HG03457 (cell line): ENCODE measurements at regions not wholly inside any gene's neighbourhood (a gene's known extent, or its start where the extent isn't known, plus 50 kb on each side); places are given as distances from the start of the nearest gene placed in this dataset.
"Not testable (repeated sequence)": the region's sequence is repeated elsewhere in the genome, so short reads cannot be mapped to it uniquely, and the experiment has no call there.

Experiments
- ATAC-seq: cut with Tn5 transposase; IDR thresholded peaks from one replicate; pipeline ENCODE4 v1.9.1; 2021; ENCODE audit warnings: moderate number of reproducible peaks; ENCODE audit not compliant: unreplicated experiment

DNA sequence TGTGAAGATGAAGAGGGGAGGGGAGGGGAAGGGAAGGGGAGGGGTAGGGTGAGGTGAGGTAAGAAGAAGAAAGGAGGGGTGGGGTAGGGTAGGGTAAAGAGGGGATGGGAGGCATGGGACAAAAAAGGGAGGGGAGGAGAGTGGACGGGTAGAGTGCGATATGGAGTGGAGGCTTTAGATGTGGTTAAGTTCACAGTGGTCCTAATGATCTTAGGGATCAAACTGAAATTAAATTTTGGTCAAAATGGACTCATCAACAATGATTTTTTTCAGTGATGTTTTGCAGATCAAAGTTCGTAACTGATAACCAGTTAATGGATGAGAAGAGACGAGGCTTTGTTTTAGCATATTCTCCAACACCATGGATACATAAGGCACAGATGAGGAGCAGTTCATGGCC, 513.9 kb upstream of the ACVR2A start:
- ATAC-seq, result no peak

DNA sequence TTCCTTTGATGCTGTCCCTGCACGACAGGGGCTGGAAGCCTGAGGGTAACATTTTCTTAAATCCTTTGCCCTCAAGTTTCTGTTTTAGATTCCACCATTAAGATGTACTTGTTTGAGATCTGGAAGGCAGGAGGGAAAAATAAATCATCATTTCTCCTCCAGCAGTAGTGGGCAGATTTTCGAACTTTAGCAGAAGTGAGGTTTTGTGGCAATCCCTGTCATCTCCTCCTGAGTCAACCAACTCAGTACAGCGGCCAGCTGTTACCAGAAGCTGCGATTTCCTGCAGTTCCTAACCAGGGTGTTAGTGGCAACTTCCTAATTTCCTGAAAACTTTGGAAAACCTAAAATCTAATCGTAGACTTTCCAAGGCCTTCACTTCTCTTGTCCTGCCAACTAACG, 517.2 kb upstream of the ACVR2A start:
- no peak for ATAC-seq

DNA sequence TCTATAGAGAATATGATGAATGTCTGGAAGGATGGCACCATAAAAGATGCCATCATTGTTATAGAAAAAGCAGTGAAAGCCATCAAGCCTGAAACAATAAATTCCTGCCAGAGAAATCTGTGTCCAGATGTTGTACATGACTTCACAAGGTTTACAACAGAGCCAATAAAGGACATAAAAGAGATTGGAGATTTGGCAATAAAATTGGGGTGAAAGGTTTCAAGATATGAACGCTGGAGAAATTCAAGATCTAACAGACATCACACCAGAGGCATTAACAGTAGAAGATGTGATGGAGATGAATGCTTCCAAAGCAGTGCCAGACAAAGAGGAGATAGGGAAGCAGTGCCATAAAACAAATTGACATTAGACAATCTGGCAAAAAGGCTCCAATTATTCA, 518.8 kb upstream of the ACVR2A start:
- no peak for ATAC-seq

DNA sequence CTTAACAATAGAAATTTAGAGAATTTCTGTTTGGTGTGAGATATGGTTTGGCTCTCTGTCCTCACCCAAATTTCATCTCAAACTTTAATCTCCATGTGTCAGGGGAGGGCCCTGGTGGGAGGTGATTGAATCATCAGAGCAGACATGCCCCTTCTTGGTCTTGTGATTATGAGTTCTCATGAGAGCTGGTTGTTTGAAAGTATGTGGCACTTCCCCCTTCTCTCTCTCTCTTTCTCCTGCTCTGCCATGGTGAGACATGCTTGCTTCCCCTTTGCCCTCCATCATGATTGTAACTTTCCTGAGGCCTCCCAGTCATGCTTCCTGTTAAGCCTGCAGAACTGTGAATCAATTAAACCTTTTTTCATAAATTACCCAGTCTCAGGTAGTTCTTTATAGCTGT, 524.7 kb upstream of the ACVR2A start:
- no peak for ATAC-seq

DNA sequence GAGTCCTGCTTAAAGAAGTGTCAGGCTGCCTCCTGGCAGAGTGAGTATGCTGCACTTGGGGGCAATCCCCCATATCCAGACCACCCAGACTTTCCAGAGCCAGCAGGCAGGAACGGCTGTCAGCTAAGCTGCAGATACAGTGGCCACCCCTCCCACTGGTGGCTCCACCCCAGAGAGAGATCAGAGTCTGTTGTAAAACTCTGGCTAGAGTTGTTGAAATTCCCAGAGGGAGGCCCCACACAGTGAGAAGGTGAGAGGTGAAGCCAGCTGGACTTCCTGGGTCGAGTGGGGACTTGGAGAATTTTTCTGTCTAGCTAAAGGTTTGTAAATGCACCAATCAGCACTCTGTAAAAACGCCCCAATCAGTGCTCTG, 533.8 kb upstream of the ACVR2A start:
- ATAC-seq, result no peak

DNA sequence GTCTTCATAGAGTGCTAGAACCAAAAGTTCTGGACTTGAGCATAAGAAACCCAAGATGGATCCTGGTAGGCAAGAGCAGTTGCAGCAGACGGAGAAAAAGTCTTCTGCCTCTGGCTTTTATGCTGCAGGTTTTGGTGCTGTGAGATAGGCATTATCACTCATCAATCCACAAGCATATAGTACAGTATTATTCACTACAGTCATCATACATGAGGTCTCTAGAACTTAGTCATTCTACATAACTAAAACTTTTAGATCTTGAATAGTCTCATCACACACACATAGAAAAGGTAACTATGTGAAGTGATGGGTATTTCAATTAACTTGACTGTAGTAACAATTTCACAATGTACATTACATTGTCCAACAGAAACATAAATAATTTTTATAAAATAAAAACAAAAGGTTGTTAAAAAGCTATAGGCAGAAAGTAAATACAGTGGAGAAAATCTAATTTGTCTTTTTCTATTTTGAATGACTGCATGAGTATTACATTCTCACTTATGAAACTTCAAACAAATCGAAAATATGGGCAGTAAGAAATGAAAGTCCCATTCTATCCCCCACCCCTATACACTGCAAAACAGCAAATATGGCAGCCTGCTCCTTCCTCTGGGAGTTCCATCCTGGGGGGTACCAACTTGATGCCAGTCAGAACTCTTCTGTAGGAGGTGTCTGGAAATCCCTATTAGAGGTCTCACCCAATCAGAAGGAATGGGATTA, 534.3 kb upstream of the ACVR2A start:
- ATAC-seq, result no peak

DNA sequence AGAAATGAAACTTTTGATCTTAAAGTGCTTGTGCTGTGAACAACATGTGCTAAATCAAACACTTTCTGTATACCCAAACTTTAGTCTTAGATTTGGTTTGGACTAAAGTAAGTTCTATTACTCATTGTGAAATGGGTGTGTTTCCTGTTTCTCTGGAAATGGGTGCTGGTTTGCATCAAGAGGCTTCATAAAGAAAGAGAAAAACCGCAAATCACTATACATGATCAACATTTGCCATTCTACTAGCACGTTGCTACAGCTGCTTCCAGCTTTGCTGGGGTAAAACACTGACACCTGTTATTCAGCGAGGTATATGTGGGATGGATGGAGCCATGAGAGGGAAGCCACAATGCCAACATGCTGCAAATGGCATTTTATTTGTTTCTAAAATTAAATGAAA, 547.0 kb upstream of the ACVR2A start:
- peak; percentile 94 for ATAC-seq

DNA sequence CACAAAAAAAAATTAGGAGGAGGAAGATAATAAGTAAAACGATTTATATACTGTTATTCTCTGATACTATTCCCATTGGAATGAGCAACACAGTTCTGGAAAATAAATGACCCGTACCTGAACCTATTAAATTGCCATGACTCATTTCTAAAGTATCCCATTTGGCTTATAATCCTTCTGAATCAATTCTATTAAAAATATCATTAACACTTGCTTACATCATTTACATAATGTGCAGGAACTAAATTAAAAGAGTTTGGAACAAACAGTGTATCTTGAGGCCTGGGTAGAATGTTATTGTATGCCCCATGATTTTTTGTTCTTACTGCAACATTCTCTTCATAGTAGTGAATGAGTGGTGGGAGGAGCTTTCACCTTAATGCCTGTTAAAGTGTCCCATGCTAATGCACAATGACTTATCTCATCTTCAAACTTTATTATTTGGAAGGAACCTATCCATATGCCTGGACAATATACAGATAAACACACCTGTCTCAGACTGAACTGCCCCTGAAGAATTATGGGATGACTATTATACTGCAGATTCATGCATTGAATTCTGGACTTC, 549.9 kb upstream of the ACVR2A start:
- no peak for ATAC-seq

DNA sequence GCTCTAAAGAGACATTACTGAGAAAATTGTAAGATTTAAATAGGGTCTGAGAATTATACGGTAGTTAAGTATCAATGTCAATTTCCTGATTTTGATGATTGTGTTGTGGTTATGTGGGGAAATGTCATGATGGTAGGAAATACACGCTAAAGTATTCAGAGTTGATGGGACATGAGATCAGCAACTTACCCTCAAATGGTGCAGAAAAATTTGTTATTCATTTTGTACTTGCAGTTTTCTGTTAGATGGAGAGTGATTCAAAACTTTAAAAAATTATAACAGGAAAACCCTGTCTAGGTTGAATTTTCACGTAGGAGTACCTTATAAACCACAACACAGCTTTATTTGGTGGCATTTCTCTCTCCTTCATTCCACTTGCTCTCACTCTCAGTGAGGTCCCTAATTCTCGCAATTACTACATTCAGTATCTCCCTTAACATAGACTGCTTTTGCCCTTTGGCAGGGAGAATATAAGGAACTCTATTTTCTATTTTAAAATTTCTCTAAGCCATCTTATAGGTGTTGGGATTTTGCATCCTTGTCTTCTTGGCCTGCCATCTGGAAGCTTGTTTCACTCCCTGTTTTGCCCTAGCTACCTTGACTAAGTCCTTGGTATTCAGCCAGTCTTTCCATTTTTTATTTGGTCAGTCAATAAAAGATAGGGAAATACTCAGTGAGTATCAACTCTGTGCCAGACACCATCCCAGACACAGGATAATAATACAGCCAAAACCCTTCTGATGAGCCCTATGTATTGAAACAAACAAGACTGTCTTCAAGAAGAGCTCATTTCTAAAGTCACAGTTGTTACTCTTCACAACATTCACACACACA, 550.6 kb upstream of the ACVR2A start:
- ATAC-seq, result no peak

DNA sequence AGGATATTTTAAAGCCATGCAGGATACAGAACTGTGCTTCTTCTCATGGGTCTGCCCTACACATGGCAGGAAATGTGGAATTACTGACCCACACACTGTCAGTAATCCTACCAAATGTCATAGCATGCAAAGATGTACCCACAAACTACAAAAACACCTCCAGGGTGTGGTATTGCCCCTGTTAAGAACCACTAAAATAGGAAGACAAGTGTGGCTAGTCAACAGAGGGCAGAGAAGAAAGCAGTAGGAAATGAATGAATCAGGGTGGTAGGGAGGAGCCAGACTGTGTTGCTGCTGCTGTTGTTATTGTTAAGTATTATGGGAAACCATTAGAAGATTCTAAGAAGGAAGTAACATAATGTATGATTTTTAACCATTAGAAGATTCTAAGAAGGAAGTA, 556.7 kb upstream of the ACVR2A start:
- no peak for ATAC-seq

DNA sequence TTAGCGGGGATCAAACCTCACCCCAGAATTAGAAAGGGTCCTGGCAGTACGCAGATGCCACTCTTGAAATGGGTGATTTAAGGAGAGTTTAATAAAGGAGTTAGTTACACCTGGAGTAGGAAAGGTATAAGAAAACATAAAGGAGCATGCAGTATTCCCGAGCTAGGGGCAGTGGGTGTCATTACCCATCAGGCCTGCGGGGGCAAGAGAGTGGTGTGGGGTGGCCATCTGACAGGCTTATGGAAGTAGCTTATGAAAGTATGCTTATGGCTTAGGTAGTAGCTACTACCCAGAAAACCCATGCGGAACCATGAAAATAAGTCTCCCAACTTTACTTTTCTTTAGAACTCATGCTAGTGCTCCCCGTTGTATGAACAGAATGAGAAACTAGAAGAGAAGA, 568.9 kb upstream of the ACVR2A start:
- no peak for ATAC-seq

DNA sequence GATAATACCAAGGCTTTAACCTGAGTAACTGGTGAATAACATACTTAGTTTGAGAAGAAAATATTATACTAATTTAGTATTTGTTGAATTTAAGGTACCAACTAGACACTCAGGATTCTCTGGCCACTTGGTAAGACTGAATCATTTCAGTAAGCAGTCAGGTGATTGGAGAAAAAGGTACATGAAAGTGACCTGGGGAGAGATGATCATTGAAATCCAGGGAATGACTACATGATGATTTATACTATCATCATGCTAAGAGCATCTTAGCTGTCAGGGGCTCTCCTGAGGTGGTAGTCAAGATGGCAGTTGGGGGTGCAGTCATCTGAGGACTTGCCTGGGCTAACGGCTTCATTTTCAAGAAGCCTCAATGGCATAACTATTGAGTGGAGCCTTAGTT, 571.2 kb upstream of the ACVR2A start:
- ATAC-seq, result no peak

DNA sequence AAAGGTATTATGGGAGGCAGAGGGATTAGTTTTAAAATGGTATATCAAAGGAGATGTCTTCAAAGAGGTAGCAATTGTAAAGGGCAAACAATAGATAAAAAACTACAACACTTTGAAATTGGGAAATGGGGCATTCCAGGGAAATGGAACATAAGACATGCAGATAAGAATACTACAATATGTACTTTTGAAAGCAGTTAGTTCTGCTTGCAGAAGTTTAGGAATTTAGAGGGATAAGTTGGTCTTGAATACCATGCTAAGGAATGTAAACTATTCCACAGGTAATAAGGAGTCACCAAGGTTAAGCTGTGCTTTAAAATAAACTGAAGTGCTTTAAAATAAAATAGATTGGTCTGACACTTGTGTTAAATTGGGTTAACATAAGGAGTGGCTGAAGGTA, 571.7 kb upstream of the ACVR2A start:
- no peak for ATAC-seq

DNA sequence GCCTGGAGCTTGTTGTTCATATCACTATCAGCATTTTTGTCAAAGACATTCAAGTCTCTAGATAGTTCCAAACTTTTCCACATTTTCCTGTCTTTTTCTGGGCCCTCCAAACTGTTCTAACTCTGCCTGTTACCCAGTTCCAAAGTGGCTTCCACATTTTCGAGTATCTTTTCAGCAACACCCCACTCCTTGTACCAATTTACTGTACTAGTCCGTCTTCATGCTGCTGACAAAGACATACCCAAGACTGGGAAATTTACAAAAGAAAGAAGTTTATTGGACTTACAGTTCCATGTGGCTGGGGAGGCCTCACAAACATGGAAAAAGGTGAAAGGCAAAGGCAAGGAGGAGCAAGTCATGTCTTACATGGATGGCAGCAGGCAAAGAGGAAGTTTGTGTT, 575.2 kb upstream of the ACVR2A start:
- not testable (repeated sequence) for ATAC-seq

DNA sequence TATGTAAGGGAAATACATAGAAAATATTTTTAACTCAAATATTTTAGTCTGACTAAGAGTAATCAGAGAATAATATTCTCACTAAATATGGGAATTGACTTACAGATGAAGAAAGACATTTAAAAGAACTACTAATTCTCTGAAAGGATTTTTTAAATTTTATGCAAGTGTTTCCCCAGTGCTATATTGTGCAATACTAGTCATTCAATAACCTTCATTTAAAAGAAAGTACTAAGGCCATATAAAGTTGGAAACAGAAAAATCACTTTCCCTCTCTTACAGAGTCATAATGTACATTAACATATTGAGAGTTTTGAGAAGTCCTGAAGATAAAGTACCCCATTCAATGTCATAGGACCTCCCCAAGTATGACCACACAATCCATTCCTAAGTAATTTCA, 584.6 kb upstream of the ACVR2A start:
- no peak for ATAC-seq

DNA sequence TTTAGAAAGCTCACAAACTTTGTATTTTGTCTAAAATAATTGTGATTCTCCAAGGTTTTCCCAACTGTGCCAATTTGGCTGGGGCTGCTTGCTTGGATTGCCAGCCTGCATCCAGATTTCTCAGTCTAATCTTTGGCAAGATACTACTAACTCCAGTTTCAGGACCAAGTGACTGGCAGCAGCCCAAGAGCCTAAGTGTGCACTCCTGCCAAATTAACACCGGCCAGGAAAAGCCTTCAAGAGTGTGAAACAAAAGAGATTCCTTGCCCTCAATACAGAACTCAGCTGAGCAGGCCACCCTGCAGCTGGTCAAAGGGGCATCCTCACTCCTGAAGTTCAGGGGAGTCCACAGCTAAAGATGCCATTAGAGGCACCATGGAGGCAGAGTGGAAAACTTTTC, 589.0 kb upstream of the ACVR2A start:
- no peak for ATAC-seq

DNA sequence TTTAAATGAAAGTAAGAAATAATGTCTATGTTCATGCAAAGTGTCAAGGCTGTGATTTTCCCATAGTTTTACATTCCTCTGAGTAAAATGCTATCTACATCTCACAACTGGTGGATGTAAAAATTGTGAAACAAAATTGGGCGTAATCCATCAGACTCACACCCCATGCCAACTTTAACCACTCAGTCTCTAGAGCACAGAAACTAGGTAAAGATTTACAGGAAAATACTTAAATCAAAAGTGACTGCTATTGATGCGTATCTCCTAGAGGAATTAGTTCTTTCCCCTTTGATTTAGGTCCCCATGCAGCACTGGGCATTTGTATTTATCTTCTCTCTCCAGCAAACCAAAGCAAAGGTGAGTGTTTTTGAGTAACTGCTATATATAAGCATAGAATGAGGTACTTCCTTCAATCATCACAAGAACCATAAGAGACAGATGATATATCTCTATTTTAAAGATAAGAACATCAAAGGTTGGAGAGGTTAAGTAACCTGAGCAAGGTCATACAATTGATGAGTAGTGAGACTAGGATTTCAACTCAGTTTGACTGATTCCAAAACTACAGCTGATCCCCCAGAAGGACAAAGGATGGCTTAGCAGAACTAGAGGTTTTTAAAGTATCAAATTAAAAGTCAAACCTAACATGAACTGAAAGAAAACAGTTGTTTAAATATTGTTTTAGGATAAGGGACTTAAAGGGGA, 594.0 kb upstream of the ACVR2A start:
- ATAC-seq, result peak; percentile 79

DNA sequence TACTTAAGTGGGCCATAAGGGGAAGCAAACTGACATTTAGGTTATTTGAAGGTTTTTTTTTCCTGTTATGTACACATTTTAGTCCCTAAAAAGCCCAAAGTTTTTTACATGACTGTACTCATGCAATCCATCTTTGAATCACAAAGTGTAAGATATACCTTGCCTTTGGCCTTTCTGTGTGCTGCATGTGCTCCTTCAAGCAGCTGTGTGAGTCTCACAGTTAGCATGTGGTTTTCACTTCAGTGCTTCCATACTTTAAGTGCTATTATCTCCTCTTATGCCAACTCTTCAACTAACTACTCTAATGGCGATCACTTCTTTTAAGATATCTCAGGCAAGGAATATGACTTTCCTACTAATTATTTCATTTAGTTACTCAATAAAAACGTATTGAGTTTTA, 597.1 kb upstream of the ACVR2A start:
- ATAC-seq, result no peak

DNA sequence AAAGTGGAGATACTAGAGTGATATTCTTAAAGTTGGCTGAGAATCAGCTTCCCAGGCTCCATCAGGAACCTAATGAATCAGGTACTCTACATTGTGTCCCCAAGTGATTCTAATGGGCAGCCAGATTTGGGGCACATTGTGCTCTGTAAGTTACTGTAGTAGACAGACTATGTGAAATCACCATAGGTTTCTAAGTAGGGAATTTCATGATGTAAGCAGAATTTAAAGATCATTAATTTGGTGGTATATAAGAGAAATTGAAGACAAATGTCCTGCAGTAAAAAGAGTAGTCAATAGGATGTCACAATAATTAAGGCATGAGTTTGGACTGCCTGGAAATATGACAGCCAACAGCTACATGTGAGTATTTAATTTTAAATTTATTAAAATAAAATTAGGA, 602.4 kb upstream of the ACVR2A start:
- ATAC-seq, result no peak

DNA sequence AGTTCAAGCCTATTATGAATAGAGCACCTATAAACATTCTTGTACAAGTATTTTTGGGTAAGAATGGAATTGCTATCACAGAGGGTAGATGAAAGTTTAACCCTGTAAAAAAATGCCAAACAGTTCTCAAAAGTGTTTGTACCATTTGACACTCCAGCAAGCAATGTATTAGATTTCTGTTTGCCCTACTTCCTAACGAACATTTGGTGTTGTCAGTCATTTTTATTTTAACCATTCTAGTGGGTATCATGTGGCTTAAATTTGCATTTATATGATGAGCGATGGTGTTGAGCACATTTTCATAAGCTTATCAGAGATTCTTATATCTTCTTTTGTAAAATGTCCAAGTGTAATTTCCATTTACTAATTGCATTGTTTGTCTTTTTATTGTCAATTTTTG, 608.2 kb upstream of the ACVR2A start:
- no peak for ATAC-seq

DNA sequence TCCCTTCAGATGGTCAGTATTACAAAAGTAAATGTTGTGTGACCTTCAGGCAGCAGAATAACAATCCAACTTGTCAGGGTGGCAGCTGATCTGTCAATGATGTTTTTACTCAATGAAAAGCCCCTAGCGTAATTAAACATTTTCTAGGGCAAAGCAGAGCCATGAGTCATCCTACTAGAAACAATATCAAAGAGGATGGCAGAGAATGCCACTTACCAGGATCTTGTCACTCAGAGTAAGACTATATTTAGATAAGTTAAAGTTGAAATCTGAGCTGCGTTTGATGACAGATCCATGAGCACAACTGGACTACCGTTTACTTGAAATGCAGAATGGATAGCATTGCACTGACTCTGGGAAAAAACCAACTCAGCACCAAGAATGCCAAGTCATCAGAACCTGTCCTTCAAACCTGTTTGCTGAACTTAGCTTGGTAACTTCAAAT, 612.6 kb upstream of the ACVR2A start:
- ATAC-seq, result no peak

DNA sequence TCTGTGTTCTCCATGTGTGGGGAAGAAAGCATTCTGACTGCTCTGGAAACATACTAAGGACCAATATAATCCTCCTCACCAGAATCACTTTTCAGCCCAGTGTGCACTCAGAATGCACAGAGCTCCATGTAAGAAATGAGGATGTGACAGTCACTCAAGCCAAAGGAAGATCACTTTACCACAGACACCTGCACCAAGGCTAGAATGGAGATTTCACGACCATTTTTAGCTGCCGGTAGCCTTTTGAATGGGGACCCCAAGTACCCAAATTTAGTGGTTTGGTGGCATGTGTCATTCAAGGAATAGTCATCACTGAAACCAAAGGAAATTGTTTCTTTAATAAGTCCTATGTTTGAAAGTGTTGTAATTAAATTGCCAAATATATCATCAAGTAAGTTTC, 613.2 kb upstream of the ACVR2A start:
- peak; percentile 77 for ATAC-seq
